GM10266 (cell line): ENCODE measurements at regions not wholly inside any gene's neighbourhood (a gene's known extent, or its start where the extent isn't known, plus 50 kb on each side); places are given as distances from the start of the nearest gene placed in this dataset.
"Not testable (repeated sequence)": the region's sequence is repeated elsewhere in the genome, so short reads cannot be mapped to it uniquely, and the experiment has no call there.

ENCODE experiments used
- DNase-seq: peaks from one replicate; pipeline ENCODE4 v3.0.0; 2012; ENCODE audit errors: extremely low spot score
- CTCF ChIP-seq: IDR thresholded peaks from 2 replicates; pipeline ENCODE4 v1.5.1; 2012; ENCODE audit warnings: mild to moderate bottlenecking, low read depth; ENCODE audit not compliant: control insufficient read depth, insufficient read depth; ENCODE audit errors: missing control alignments

GRCh38 chr1:115505148-115505571 is 136.6 kb upstream of the VANGL1 start:
- TF ChIP-seq CTCF = no peak
- DNase-seq = no peak

- not testable (repeated sequence) for DNase-seq
These were observed 139.6 kb upstream of the VANGL1 start for GRCh38 chr1:115502183-115502582.

GRCh38 chr1:115501476-115501875 is 140.3 kb upstream of the VANGL1 start:
- no peak for DNase-seq
- TF ChIP-seq CTCF = no peak

- TF ChIP-seq CTCF = no peak
- no peak for DNase-seq
These were observed 142.5 kb upstream of the VANGL1 start for GRCh38 chr1:115499253-115499652.

GRCh38 chr1:115496904-115497527 is 144.8 kb upstream of the VANGL1 start:
- no peak for TF ChIP-seq CTCF
- no peak for DNase-seq

GRCh38 chr1:115495625-115496024 is 146.1 kb upstream of the VANGL1 start:
- TF ChIP-seq CTCF = no peak
- DNase-seq = no peak

GRCh38 chr1:115495111-115495510 is 146.7 kb upstream of the VANGL1 start:
- DNase-seq = no peak
- TF ChIP-seq CTCF = no peak

GRCh38 chr1:115493834-115494233 is 147.9 kb upstream of the VANGL1 start:
- no peak for DNase-seq
- no peak for TF ChIP-seq CTCF
